GM12873 (cell line): ENCODE measurements at regions not wholly inside any gene's neighbourhood (a gene's known extent, or its start where the extent isn't known, plus 50 kb on each side); places are given as distances from the start of the nearest gene placed in this dataset.

Experiments used
- TF ChIP-seq, protein P1 (sequence below): IDR thresholded peaks from 2 replicates; pipeline ENCODE4 v1.5.1; 2012; ENCODE audit warnings: low read depth, mild to moderate bottlenecking, moderate library complexity, low read length, control low read depth; ENCODE audit not compliant: insufficient read depth; ENCODE audit errors: missing control alignments

DNA sequence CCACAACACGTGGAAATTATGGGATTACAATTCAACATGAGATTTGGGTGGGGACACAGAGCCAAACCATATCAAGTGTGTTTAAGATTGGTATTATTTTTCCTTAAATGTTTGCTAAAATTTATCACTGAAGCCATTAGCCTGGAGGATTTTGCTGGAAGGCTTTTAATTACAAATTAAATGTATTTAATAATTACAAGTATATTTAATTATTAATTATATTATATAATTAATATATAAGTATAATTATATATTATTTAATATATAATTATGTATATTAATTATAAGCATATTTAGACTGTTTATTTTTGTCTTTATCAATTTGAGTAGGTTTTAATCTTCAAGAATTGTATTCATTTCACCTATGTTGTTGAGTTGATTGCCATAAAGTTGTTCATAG, 427.4 kb upstream of the FLRT2 start:
- TF ChIP-seq, protein P1, sequence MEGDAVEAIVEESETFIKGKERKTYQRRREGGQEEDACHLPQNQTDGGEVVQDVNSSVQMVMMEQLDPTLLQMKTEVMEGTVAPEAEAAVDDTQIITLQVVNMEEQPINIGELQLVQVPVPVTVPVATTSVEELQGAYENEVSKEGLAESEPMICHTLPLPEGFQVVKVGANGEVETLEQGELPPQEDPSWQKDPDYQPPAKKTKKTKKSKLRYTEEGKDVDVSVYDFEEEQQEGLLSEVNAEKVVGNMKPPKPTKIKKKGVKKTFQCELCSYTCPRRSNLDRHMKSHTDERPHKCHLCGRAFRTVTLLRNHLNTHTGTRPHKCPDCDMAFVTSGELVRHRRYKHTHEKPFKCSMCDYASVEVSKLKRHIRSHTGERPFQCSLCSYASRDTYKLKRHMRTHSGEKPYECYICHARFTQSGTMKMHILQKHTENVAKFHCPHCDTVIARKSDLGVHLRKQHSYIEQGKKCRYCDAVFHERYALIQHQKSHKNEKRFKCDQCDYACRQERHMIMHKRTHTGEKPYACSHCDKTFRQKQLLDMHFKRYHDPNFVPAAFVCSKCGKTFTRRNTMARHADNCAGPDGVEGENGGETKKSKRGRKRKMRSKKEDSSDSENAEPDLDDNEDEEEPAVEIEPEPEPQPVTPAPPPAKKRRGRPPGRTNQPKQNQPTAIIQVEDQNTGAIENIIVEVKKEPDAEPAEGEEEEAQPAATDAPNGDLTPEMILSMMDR = no peak

- TF ChIP-seq, protein P1 = no peak
Observed at GRCh38 chr14:85106506-85106905, 423.4 kb upstream of the FLRT2 start.

DNA sequence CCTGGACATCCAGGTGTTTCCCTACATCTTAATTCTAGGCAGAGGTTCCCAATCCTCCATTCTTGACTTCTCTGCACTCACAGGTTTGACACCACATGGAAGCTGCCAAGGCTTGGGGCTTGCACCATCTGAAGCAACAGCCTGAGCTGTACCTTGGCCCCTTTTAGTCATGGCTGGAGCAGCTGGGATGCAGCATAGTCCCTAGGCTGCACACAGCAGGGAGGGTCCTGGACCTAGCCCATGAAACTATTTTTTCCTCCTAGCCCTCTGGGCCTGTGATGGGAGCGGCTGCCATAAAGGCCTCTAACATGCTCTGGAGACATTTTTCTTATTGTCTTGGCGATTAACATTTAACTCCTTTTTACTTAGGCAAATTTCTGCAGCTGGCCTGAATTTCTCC, 417.2 kb upstream of the FLRT2 start:
- TF ChIP-seq, protein P1 = no peak

DNA sequence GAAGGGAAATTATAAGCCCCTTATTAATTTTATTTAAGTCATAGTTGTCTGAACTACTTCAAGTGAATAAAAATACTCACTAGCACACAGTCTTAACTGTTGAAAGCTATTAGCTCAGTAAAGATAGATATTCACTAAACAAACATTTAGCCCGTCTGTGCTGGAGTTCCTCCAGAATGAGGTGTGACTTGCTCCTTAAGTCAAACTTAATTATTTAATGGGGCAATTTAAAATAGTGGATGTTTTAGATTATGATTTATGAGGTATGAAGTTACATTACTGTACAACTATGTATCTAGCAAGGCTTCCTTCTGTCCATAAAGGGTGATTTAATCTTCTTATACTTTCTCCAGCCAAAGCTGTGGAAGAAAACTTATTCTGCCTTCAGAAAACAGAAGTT, 414.0 kb upstream of the FLRT2 start:
- TF ChIP-seq, protein P1 = no peak

DNA sequence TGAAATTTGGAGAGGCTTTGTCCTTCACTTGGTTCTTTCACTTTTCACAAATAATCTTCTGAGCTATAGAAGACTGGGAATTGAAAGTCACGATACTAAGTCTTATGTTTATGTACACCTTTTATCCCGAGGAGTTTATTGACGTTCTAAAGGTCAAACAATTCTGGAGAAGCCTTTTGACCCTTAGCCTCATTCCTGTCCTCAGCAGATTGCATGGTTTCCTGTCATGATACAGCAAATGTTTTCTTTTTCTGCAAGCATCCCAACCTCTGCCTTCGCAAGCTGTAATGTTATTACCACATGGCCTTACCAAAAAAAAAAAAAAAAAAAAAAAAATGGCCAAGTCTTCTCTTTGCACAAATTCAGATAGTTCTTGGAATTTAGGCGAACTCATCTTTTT, 411.7 kb upstream of the FLRT2 start:
- TF ChIP-seq, protein P1 = no peak

- TF ChIP-seq, protein P1 = no peak
Observed at GRCh38 chr14:85122690-85123089, 407.3 kb upstream of the FLRT2 start.

DNA sequence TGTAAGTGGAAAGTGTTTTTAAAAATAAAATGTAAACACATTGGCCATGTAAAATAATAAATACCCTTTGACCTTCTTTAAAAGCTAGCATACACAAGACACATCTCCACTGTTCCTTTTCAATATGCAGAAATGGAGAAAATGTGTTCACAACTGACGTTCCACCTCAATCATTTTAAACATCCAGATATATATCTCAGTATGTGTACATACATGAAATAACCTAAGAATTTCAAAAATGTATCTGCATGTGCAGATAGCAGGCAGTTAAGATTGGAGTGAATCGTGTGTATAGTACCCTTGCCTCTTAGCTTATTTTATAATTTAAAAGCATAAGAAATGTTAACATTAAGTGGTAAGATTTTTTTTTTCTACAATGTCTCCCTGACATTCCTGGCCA, 406.2 kb upstream of the FLRT2 start:
- TF ChIP-seq, protein P1 = no peak

DNA sequence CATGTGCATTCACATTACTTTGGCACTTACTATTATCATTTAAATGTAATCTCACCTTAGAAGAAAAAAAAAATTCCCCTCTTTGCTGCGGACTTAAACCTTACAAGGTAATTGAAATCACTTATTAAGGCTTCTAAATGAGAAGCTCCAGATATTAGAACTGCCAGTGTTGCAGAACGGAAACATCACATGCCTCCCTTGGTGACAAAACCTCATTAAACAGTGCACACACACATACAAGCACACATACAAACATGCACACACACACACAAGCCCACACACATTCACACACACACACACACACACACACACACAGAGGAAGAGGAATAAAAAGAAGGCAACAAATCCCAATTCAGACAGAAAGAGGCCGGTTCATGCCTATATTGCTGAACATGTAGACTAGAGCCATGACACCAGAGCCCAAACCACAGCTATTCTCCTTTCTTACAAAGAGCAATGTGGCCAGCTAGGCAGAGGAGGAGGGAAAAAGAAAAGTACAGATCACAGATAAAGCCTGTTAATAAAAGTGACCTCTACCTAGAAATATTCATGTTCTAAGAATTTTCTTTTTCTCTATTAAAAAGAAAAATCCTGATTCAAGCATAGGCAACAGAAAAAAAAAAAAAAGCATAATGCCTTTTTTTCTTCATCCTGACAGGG, 405.2 kb upstream of the FLRT2 start:
- TF ChIP-seq, protein P1 = no peak
